ENCODE measurements at regions not wholly inside any gene's neighbourhood (a gene's known extent, or its start where the extent isn't known, plus 50 kb on each side); places are given as distances from the start of the nearest gene placed in this dataset.

DNA sequence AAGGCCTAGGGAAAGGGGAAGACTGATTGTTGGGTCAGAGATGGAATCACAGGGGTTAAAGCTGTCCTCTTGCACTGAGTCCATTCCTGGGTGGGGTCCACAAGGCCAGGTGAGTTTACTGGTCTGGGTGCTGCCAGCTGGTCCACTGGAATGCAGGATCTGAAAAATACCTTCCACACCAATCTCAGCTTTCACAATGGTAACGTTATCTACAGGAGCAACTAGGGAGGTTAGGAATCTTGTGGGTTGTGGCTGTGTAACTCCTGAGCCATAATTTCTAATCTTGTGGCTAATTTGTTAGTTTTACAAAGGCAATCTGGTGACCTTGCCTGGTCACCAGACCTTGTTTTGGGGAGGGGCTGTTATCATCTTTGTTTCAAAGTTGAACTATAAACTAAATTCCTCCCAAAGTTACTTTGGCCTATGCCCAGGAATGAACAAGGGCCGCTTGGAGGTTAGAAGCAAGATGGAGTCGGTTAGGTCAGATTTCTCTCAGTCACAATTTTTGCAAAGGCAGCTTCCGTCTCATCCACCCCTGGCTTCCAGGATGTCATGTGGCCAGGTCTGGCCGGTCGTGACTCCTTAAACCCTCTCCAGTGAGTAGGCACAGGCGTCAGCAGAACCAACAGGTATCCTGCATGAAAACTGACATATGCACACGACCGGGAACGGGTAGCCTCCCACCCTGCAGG, 123.3 kb upstream of the SH3BP4 start:
- no peak for TF ChIP-seq CTCF (IDR thresholded peaks at IDR 0.05; ENCODE audit: partially characterized antibody, unreplicated experiment)
- Mint-ChIP-seq H3K4me3 (ENCODE audit: unreplicated experiment) (no peak overlapping the region), H3K27ac (ENCODE audit: unreplicated experiment) (no peak overlapping the region), H3K27me3 (ENCODE audit: unreplicated experiment) (peaks cover 2% of the 10 kb centered on the region), H3K9me3 (ENCODE audit: unreplicated experiment) (no peaks in the 10 kb centered on the region), H3K36me3 (ENCODE audit: unreplicated experiment) (no peaks in the 10 kb centered on the region), H3K4me1 (ENCODE audit: low read depth, unreplicated experiment) (no peaks in the 10 kb centered on the region)
- no peak for DNase-seq

- H3K36me3 Mint-ChIP-seq (ENCODE audit: unreplicated experiment) = no peaks in the 10 kb centered on the region
- TF ChIP-seq CTCF (IDR thresholded peaks at IDR 0.05; ENCODE audit: partially characterized antibody, unreplicated experiment) = no peak
- no peak for DNase-seq
- no peak overlapping the region for H3K4me3 Mint-ChIP-seq (ENCODE audit: unreplicated experiment)
- H3K4me1 Mint-ChIP-seq (ENCODE audit: low read depth, unreplicated experiment) = no peaks in the 10 kb centered on the region
- H3K27ac Mint-ChIP-seq (ENCODE audit: unreplicated experiment) = no peak overlapping the region
- no peaks in the 10 kb centered on the region for H3K9me3 Mint-ChIP-seq (ENCODE audit: unreplicated experiment)
- peaks cover 2% of the 10 kb centered on the region for H3K27me3 Mint-ChIP-seq (ENCODE audit: unreplicated experiment)
Measured at GRCh38 chr2:234827096-234827860, 124.5 kb upstream of the SH3BP4 start.

GRCh38 chr2:234826681-234827080, 125.1 kb upstream of the SH3BP4 start:
- H3K4me3 Mint-ChIP-seq (ENCODE audit: unreplicated experiment) = no peak overlapping the region
- no peak for DNase-seq
- no peaks in the 10 kb centered on the region for H3K9me3 Mint-ChIP-seq (ENCODE audit: unreplicated experiment)
- H3K4me1 Mint-ChIP-seq (ENCODE audit: low read depth, unreplicated experiment) = no peaks in the 10 kb centered on the region
- no peaks in the 10 kb centered on the region for H3K36me3 Mint-ChIP-seq (ENCODE audit: unreplicated experiment)
- H3K27me3 Mint-ChIP-seq (ENCODE audit: unreplicated experiment) = peaks cover 2% of the 10 kb centered on the region
- TF ChIP-seq CTCF (IDR thresholded peaks at IDR 0.05; ENCODE audit: partially characterized antibody, unreplicated experiment) = no peak
- H3K27ac Mint-ChIP-seq (ENCODE audit: unreplicated experiment) = no peak overlapping the region

DNA sequence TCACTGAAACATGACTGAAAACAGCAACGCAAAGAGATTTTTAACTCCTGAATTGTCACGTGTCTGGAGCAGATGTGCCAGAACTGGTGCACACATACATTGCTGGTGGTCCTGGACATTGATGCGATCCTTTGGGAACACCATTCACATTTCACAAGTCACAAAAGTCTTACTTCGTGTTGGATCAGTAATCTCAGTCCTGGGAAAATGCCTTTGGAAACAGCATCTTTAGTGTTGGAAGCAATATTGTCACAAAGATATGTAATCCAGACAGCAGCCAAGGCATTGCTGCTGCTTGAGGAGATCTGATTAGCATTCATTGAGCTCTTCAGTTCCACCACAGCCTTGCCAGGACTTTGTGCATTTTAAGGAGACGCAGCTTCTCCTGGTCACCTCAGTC, 126.2 kb upstream of the SH3BP4 start:
- no peaks in the 10 kb centered on the region for H3K4me1 Mint-ChIP-seq (ENCODE audit: low read depth, unreplicated experiment)
- H3K4me3 Mint-ChIP-seq (ENCODE audit: unreplicated experiment) = no peak overlapping the region
- no peak for DNase-seq
- TF ChIP-seq CTCF (IDR thresholded peaks at IDR 0.05; ENCODE audit: partially characterized antibody, unreplicated experiment) = no peak
- no peaks in the 10 kb centered on the region for H3K9me3 Mint-ChIP-seq (ENCODE audit: unreplicated experiment)
- H3K27ac Mint-ChIP-seq (ENCODE audit: unreplicated experiment) = no peak overlapping the region
- H3K36me3 Mint-ChIP-seq (ENCODE audit: unreplicated experiment) = peaks cover 5% of the 10 kb centered on the region
- peaks cover 1% of the 10 kb centered on the region for H3K27me3 Mint-ChIP-seq (ENCODE audit: unreplicated experiment)

DNA sequence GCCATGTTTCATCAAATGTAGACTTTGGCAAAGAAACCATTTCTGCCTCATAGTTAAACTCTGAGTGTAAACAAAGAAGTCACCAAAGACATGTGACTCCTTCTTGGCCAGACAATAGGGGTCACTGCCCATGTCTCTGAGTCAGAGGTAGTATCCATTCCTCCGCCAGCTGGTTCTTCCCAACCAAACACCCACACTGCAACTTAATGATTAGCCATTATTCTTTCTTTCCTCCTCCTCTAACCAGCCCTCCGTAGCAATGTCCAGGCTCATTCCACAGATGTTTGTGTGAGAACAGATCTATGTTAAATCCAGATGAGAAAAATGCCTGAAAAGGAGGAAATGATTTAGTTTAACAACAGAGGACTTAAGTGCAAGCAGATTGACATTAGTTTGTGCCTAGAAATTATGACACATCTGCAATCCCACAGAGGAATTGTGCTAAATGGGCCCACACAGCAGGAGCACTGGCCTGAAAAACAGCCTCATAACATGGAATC, 127.9 kb upstream of the SH3BP4 start:
- Mint-ChIP-seq H3K36me3 (ENCODE audit: unreplicated experiment) (peaks cover 5% of the 10 kb centered on the region), H3K4me1 (ENCODE audit: low read depth, unreplicated experiment) (no peaks in the 10 kb centered on the region), H3K27me3 (ENCODE audit: unreplicated experiment) (peaks cover 1% of the 10 kb centered on the region), H3K4me3 (ENCODE audit: unreplicated experiment) (no peak overlapping the region), H3K9me3 (ENCODE audit: unreplicated experiment) (no peaks in the 10 kb centered on the region), H3K27ac (ENCODE audit: unreplicated experiment) (no peak overlapping the region)
- no peak for DNase-seq
- TF ChIP-seq CTCF (IDR thresholded peaks at IDR 0.05; ENCODE audit: partially characterized antibody, unreplicated experiment) = no peak

All from glutamatergic neuron (in vitro differentiated cells).